GM12878 (cell line): ENCODE measurements at regions not wholly inside any gene's neighbourhood (a gene's known extent, or its start where the extent isn't known, plus 50 kb on each side); places are given as distances from the start of the nearest gene placed in this dataset.

Source experiments
- ATAC-seq: fragments of 200-7000 bp; cut with Tn5 transposase; 3 replicates; pipeline ENCODE4 v1.9.1; 2020; ENCODE audit warnings: mild to moderate bottlenecking, moderate library complexity
- BruUV-seq: library from RNA; stranded (reverse); fragments of 400-500 nt; replicated peaks from 2 replicates; lab custom pipeline; 2021; lab: Mats Ljungman, UMichigan
- CTCF ChIA-PET: fragments of 300-600 bp; sonication (Branson Sonifier 250); formaldehyde crosslinking; extraction: SDS; loops from one replicate; lab custom pipeline; 2021; ENCODE audit warnings: inconsistent platforms; lab: Yijun Ruan, JAX
- POLR2A ChIA-PET: fragments of 350-600 bp; formaldehyde crosslinking; extraction: SDS; loops from one replicate; lab custom pipeline; 2021; ENCODE audit warnings: inconsistent platforms; lab: Charles Lee
- RAD21 ChIA-PET: fragments of 300-600 bp; sonication (Branson Sonifier 250); formaldehyde crosslinking; loops from one replicate; lab custom pipeline; 2023; ENCODE audit warnings: antibody characterized with exemption; ENCODE audit not compliant: unreplicated experiment; lab: Charles Lee
- SMC1A ChIA-PET: fragments of 300-600 bp; sonication (Branson Sonifier 250); formaldehyde crosslinking; loops from one replicate; lab custom pipeline; 2023; ENCODE audit not compliant: unreplicated experiment, uncharacterized antibody; lab: Charles Lee
- DNase-seq: peaks from one replicate; pipeline ENCODE4 v3.0.0-alpha.2; 2011; ENCODE audit warnings: low read depth, low spot score
- FAIRE-seq: peaks from 3 replicates; lab custom pipeline; 2011; peaks lifted over from hg19 to GRCh38; lab: Jason Lieb, UNC
- H2AFZ ChIP-seq: 2 replicates; pipeline ENCODE4 v1.6.0; 2011; ENCODE audit warnings: low read depth, low read length, control low read depth; ENCODE audit not compliant: control insufficient read depth
- H3K27ac ChIP-seq: 2 replicates; pipeline ENCODE4 v1.5.1; 2011; ENCODE audit warnings: control low read depth; ENCODE audit not compliant: control insufficient read depth, insufficient read depth
- H3K27me3 ChIP-seq, 2 experiments: replicated peaks in 1 of 2; 2 replicates each; pipeline versions ENCODE4 v1.6.0 to v1.6.1; 2011; ENCODE audit warnings: low read length in 1 of 2; ENCODE audit not compliant: control insufficient read depth in 2 of 2, insufficient read depth in 2 of 2
- H3K36me3 ChIP-seq, 2 experiments: 2 replicates each; pipeline ENCODE4 v1.5.1; 2011; ENCODE audit warnings: low read length in 1 of 2; ENCODE audit not compliant: control insufficient read depth in 2 of 2, insufficient read depth in 2 of 2
- H3K4me1 ChIP-seq: 2 replicates; pipeline ENCODE4 v1.6.1; 2011; ENCODE audit warnings: mild to moderate bottlenecking, low read length, moderate library complexity, mixed read lengths; ENCODE audit not compliant: control insufficient read depth, insufficient read depth
- H3K4me2 ChIP-seq: 2 replicates; pipeline ENCODE4 v1.6.0; 2011; ENCODE audit warnings: control low read depth; ENCODE audit not compliant: control insufficient read depth, insufficient read depth
- H3K4me3 ChIP-seq: fragments of 200-600 bp; sonication (generic); 2 replicates; pipeline ENCODE4 v1.5.1; 2016
- H3K79me2 ChIP-seq: 2 replicates; pipeline ENCODE4 v1.6.0; 2011; ENCODE audit warnings: low read length; ENCODE audit not compliant: control insufficient read depth, insufficient read depth
- H3K9ac ChIP-seq: 2 replicates; pipeline ENCODE4 v1.8.0; 2011; ENCODE audit warnings: low read length, control low read depth, mixed read lengths; ENCODE audit not compliant: control insufficient read depth, insufficient read depth
- H3K9me3 ChIP-seq: replicated peaks from 3 replicates; pipeline ENCODE4 v1.5.1; 2011; ENCODE audit warnings: mild to moderate bottlenecking, low read length; ENCODE audit not compliant: control insufficient read depth, insufficient read depth
- H4K20me1 ChIP-seq: 2 replicates; pipeline ENCODE4 v1.6.0; 2011; ENCODE audit not compliant: control insufficient read depth, insufficient read depth
- CHD2 ChIP-seq: IDR thresholded peaks from 2 replicates; pipeline ENCODE4 v1.6.1; 2011; ENCODE audit warnings: low read depth, low read length, improper control_type of control experiment, borderline replicate concordance
- SMAD1 ChIP-seq: fragments of 450-650 bp; IDR thresholded peaks from 2 replicates; pipeline ENCODE4 v1.6.1; 2018; ENCODE audit warnings: mild to moderate bottlenecking, low read depth; ENCODE audit not compliant: partially characterized antibody
- TARDBP ChIP-seq: IDR thresholded peaks from 2 replicates; pipeline ENCODE4 v1.6.1; 2016; ENCODE audit warnings: borderline replicate concordance
- WGBS: methylation state at CpG from one replicate; pipeline ENCODE4 v1.1.6; 2016; ENCODE audit warnings: low lambda C conversion rate; ENCODE audit not compliant: insufficient replicate concordance, insufficient coverage; ENCODE audit errors: missing lambda C conversion rate; 5-methylcytosine and 5-hydroxymethylcytosine counted together
- in situ Hi-C: fragments of 300-500 bp; cut with MboI; formaldehyde crosslinking; loops from 9 replicates; pipeline ENCODE4 v1.14.3; 2018; ENCODE audit warnings: mixed read lengths
- intact Hi-C: fragments of 100-400 bp; cut with micrococcal nuclease; formaldehyde crosslinking; loops from one replicate; pipeline ENCODE4 v1.14.2; 2022; ENCODE audit not compliant: unreplicated experiment
- TF ChIP-seq, protein P1 (sequence below): fragments of 450-650 bp; IDR thresholded peaks from 2 replicates; pipeline ENCODE4 v1.6.1; 2017; ENCODE audit warnings: mild to moderate bottlenecking, moderate library complexity
- TF ChIP-seq, protein P2 (sequence below): fragments of 450-650 bp; IDR thresholded peaks from 2 replicates; pipeline ENCODE4 v1.6.1; 2014; ENCODE audit warnings: mild to moderate bottlenecking

- Histone ChIP-seq H3K9ac (no peak overlapping the region), H4K20me1 (no peaks in the 10 kb centered on the region), H3K36me3 (peaks cover 0 to 3% of the 10 kb centered on the region in 2 experiments; a peak in 3 of 4 replicates), H3K27ac (no peak overlapping the region), H3K9me3 (no peaks in the 10 kb centered on the region), H3K27me3 (no peaks in the 10 kb centered on the region)
- POLR2A ChIA-PET, result no interaction called here
- CTCF ChIA-PET, result interaction anchor here (1.1 kb wide), 1 partner anchor 81 kb away, joined by 5 read pairs; no protein-coding TSS in a partner anchor
- 100% methylated on average over 2 of the region's 2 CpGs for WGBS
- RAD21 ChIA-PET, result interaction anchor here (1.8 kb wide), 1 partner anchor 80 kb away, joined by 7 read pairs; a partner anchor contains a TSS
- TF ChIP-seq TARDBP, result no peak
- TF ChIP-seq CHD2, result no peak
- no peak for TF ChIP-seq SMAD1
- TF ChIP-seq, protein P1, sequence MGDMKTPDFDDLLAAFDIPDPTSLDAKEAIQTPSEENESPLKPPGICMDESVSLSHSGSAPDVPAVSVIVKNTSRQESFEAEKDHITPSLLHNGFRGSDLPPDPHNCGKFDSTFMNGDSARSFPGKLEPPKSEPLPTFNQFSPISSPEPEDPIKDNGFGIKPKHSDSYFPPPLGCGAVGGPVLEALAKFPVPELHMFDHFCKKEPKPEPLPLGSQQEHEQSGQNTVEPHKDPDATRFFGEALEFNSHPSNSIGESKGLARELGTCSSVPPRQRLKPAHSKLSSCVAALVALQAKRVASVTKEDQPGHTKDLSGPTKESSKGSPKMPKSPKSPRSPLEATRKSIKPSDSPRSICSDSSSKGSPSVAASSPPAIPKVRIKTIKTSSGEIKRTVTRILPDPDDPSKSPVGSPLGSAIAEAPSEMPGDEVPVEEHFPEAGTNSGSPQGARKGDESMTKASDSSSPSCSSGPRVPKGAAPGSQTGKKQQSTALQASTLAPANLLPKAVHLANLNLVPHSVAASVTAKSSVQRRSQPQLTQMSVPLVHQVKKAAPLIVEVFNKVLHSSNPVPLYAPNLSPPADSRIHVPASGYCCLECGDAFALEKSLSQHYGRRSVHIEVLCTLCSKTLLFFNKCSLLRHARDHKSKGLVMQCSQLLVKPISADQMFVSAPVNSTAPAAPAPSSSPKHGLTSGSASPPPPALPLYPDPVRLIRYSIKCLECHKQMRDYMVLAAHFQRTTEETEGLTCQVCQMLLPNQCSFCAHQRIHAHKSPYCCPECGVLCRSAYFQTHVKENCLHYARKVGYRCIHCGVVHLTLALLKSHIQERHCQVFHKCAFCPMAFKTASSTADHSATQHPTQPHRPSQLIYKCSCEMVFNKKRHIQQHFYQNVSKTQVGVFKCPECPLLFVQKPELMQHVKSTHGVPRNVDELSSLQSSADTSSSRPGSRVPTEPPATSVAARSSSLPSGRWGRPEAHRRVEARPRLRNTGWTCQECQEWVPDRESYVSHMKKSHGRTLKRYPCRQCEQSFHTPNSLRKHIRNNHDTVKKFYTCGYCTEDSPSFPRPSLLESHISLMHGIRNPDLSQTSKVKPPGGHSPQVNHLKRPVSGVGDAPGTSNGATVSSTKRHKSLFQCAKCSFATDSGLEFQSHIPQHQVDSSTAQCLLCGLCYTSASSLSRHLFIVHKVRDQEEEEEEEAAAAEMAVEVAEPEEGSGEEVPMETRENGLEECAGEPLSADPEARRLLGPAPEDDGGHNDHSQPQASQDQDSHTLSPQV, result no peak
- TF ChIP-seq, protein P2, sequence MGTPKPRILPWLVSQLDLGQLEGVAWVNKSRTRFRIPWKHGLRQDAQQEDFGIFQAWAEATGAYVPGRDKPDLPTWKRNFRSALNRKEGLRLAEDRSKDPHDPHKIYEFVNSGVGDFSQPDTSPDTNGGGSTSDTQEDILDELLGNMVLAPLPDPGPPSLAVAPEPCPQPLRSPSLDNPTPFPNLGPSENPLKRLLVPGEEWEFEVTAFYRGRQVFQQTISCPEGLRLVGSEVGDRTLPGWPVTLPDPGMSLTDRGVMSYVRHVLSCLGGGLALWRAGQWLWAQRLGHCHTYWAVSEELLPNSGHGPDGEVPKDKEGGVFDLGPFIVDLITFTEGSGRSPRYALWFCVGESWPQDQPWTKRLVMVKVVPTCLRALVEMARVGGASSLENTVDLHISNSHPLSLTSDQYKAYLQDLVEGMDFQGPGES, result no peak
- TF ChIP-seq, all 136 proteins: peak for 0
- DNase-seq, result no peak
- FAIRE-seq, result no peak
- H3K79me2 ChIP-seq, result peaks cover 16% of the 10 kb centered on the region
- H3K4me3 ChIP-seq, result no peak overlapping the region
- in situ Hi-C loops, result no loop called here
- H3K4me1 ChIP-seq, result peaks cover 21% of the 10 kb centered on the region
- H3K4me2 ChIP-seq, result no peak overlapping the region
- SMC1A ChIA-PET, result no interaction called here
- intact Hi-C loops, result no loop called here
- no TSS peak for BruUV-seq
- ATAC-seq, result no peak
- no peak overlapping the region for H2AFZ ChIP-seq
Observed at GRCh38 chr18:46253498-46253897, 149.3 kb downstream of the HAUS1 start.
